GM03348 (cell line): ENCODE measurements at regions not wholly inside any gene's neighbourhood (a gene's known extent, or its start where the extent isn't known, plus 50 kb on each side); places are given as distances from the start of the nearest gene placed in this dataset.

Source experiments
- DNase-seq: peaks from one replicate; pipeline ENCODE4 v3.0.0; 2012; ENCODE audit warnings: low spot score

DNA sequence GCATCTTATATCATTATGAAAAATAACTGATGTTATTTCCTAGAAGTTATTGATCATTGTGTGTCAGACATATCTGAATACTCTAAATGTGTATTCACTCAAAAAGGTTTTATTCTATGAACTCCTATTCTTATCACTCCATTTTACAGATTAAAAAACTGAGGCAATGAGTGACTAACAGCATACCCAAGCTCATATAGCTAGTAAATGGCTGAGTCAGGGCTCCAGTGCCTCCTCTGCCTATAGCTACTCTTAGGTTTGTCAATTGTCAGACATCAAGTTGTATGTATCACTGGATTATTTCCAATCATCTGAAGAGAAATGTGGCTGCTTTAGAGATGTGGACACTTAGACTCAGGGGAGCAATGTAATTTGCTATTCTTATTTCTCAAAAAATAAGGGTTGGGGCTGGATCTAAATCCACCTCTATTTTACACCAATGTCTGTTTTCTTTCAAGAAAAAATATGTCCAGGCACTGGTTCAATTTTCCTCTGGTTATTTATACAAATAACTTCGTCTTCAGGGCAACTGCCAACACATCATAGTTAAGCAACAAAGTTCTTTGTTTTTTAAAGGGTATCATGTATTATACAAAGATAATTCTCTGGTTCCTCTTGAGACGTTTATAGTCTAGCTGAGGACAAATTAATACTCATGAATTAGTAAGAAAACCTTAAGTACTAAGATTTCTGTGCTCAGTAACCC lies 328.9 kb upstream of the MAF start:
- DNase-seq: no peak

DNA sequence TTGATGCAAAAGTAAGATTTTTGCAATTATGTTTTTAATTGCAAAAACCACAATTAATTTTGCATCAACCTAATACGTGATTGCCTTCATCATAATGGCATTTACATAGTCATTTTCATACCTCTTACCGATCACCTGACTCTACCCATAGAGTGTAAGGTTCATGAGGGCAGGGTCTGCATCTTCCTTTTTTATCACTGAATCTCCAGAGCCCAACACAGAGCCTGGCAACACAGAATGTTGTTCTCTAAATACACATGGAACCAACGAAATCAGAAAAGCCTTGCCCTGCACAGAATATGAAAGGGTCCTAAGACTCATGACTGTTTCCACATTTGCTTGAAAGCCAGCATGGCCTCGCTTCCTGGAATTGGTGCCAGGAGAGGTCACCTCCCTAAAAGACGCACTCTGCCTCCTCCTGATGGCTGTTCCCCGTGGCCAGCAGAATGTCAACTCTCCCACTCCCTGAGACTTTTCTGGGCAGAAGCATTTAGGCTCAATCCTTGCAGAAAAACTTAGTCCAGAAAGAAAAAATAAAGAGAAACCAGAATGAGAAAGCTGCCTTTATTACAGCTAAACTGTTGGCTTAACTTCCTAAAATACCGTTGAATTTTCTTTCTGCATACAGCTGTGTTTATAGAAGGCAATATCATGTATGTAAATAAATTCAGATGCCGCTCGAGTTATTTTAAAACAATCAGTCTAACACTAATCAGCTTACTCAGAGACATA lies 327.8 kb upstream of the MAF start:
- no peak for DNase-seq

DNA sequence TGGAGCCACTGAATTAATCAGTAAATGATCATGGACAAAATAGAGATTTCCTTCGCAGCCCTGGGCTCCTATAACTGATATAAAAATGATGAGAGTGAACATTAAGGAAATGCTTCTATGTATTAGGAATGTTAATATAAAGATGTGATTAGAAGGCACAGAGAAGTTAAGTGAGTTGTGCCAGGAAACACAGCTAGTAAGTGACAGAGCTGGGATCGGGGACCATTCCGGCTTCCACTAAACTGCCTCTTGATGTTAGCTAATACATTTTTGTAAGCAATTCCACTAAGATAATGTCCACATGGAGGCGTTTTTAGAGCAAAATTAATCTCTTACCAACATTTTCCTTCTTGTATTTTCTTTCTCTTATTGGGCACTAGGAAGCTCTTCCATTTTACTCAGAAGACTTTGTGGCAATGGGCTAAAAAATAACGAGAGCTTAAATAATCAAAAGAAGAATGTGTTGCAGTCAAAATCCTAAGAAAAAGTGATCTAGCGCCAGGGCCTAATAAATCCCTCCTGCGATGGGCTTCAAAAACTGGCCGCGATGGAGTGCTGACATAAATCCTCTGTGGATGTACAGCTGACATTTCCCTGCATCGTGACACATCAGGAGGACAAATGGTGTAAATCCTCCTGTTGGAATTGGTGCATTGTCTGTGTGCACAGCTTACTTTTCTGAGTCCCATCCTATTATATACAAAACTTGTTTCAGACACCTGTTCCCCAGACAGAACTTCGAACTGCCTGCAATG lies 326.1 kb upstream of the MAF start:
- DNase-seq: no peak

DNA sequence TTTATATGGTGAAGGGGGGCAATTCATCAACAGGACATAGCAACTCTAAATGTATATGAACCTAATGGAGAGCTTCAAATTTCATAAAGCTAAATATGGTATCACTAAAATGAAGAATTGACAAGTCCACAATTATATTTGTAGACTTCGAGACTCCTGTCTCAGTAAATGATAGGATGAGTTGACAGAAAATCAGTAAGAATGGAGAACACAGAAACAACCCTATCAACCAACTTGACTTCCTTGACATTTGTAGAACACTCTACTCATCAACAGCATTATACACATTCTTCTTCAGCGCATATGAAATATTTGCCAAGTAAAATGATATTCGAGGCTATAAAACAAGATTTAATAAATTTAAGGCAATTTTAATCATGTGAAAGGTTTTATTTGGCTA lies 322.9 kb upstream of the MAF start:
- no peak for DNase-seq

DNA sequence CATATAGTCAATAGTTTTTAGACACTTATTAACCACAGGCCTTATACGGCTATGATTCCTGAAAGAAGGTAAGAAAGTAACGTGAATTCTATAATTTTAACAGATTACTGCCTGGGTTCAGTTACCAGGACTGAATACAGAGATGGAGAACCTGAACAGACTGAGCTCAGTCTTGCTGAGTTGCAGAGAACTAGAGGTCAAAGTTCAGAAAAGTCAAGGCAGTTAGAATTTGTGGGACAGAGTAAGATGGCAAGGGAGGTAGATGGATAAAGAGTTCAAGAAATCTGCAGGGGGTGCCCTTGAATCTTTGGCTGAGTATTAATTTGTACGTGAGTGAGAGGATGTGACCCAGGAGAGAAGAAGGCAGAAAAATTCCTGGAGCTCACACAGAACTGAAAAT lies 320.1 kb upstream of the MAF start:
- no peak for DNase-seq

DNA sequence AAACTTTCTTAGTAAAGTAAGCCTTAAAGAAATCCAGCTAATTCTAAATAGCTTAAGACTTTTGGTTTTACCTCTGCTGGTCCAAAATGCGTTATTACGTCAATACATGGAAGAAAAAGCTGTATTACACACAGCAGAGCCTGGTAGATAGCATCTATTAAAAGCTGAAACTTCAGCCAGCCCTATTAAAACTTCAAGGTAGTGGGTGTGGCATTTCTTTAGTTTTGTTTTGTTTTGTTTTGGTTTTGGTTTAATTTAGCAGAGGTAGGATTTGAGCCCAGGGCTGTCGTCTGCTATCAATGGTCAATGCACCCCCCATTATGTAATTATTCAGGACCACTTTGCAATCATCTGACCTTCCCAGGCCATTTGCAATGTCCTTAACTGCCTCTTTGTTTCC lies 318.4 kb upstream of the MAF start:
- DNase-seq: no peak

DNA sequence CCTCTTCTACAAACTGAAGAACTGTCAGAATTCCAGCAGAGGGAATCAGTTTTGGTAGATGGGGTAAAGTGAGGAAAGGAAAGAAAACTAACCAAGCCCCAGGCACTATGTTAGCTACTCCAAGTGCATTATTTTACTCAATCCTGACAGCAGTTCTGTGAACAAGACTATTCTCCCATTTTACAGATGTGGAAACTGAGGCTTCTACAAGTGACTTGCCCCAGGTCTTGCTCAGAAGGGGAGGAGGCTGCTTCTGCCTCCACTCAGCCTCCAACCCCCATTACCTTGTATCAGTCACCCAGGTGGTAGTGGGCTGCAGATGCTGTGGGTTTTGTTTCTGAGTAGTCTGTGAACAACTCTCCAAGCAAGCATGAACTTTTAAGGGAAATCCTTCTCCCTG lies 315.2 kb upstream of the MAF start:
- no peak for DNase-seq

DNA sequence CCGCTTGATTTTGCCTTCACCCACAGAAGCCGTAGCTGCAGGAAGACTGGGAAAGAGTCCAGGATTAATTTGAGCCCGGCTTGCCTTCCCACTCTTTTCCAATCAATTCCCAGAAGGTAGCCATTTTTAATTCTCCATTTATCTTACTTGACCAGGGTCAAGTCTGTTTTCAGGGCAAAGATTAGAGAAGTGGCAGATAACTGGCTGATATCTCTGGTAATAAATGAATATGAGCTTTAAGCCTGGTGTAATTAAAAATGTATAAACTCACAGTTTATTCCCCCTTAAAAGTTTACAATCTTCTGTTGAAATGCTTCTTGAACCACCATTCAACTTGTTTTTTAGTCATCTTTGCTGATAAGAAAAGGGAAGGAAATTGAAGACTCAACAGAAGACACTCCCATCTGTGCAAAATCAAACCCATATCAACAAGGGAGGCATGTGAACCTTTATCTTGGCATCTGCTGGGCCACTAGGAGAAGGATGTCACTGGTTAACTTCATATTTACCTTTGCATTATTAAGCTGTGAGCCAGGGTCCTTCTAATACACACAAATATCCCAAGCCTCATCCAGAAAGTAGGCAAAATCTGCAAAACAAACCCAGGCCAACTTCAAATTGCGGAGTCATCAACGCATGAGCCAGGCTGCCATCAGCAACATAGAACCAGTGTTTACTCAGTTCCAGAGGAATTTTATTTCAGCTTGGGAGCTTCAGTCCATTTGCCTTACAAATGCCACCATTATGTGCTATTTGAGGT lies 314.6 kb upstream of the MAF start:
- no peak for DNase-seq

DNA sequence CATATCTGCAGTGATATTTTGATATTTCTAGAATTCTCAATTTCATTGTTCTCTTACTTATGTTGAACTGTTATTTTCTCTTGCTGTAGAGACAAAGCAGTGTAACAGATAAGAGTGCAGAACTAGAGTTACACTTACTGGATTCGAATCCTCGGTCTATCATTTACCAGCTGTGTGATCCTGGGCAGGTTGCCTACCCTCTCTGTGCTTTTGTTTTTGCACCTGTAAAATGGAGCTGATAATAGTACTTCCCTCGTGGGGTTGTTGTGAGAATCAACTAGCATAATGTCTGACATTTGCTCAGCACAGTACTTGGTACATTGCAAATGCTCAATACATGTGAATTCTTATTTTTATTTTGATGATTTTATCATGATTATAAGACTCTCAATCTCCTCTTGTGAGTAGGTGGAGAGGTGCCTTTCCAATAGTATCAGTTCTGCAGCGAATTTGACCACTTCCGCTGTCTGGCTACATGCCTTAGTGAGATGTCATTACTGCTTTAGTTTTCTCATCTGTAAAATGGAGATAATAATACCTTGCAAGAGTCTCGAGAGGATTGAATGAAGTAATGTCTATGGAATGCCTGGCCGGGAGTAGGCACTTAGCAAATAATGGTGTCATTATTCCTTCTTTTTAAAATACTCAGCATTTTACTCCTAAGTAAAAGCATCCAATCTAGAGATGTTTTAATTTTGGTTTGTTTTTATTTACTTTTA lies 312.2 kb upstream of the MAF start:
- DNase-seq: no peak

DNA sequence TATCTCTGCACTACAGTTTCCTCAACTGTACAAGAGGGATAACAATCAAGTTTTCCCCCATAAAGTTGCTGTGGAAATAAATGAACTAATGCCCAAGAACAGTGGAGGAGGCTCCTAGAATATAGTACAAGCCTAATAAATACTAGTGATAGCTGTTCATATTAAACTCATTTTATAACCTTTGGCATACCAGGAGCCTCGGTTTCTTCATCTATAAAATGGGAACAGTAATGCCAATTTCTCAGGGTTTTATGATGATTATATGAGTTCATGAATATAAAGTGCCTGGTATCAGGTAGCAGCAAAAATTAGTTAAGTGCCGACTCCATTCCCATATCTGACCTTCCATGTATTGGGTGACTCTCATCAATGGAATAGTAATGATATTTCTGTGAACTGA lies 311.1 kb upstream of the MAF start:
- DNase-seq: no peak

DNA sequence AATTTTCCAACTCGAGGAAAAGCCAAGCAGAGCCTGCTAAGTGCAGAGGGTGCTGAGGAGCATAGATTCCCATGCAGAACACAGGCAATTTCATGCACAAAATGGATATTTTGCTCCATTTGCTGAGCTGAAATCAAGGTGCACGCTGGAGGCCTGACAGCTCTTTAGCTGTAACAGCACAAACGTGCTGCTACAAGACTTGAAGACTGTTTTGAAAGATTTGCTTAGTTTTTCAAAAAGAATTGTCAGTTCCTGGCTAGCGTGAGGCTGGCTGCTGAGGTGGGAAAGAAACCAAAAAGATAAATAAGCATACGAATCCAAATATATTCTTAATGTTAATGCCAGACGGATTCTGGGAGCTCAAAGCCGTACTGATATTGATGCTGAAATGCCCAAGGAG lies 309.0 kb upstream of the MAF start:
- no peak for DNase-seq

DNA sequence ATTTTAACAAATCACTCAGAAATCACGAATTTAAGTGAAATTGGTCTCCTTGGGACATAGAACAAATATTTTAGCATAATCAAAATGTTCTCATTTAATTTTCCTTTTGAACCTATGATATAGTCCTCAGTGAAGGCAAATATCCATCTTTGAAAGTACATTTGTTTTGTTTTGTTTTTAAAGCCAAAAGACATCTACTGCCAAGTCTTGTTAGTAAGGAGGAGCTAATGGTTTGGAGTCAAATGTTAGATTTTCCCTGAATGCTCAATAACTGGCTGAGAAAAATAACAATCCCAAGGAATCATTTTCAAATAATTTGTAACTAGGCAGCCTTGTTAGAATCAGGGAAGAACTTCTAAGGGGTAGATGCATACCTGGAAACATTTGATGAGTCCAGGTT lies 302.9 kb upstream of the MAF start:
- DNase-seq: no peak

DNA sequence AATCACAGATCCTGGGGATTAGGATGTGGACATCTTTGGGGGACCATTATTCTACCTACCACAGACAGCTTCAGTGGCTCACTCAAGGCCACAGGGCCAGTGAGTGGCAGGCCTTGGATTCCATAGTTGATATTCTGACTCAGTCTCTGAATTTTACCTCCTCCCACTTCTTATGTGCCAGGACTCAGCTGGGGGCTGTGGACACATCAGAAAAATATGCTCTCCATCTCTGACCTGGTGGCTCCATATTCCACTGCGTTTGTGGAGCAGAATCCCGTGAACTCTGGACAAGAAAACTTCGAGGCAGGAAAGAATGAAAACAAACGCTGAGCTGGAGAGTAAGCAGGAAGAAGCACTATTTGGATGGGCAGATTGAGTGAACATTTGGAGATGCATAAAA lies 301.8 kb upstream of the MAF start:
- no peak for DNase-seq

DNA sequence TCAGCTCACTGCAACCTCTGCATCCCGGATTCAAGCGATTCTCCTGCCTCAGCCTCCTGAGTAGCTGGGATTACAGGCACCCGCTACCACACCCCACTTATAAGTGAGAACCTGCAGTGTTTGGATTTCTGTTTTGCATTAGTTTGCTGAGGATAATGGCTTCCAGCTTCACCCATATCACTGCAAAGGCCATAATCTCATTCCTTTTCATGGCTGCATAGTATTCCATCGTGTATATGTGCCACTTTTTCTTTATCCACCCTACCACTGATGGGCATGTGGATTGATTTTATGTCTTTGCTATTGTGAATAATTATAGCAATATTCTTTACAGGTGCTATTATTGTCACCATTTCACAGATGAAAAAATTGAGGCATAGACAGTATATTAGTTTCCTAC lies 301.0 kb upstream of the MAF start:
- DNase-seq: no peak

DNA sequence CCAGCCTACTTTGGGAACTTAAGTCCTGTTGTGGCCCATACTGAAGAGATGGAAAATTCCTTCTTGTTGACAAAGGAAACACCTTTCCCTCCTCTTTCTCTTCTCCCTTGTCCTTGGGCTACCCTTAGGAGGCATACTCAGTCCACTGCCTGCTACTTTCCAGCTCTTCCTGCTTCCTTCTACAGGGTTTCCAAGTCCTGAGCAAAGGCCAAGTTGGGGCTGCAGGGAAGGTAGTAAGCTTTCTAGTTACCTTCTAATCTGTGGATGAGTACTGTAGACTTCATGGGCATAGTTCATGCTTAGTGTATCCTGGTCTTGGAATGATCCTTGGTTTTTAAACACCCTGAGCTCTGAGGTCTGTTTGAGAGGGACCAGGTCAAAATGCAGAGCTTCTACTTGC lies 299.2 kb upstream of the MAF start:
- DNase-seq: no peak

DNA sequence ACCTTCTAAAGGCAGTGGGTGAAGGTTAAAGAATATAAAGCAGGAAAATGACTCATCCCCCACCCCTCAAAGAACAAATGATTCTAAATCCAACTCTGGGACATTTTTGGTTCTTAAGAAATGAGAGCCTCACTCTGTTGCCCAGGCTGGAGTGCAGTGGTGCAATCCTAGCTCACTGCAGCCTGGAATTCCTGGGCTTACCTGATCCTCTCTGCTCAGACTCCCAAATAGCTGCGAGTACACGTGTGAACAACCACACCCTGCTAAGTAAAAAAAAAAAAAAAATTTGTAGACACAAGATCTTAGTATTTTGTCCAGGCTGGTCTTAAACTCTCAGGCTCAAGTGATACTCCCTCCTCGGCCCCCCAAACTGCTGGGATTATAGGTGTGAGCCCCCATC lies 298.8 kb upstream of the MAF start:
- DNase-seq: no peak

DNA sequence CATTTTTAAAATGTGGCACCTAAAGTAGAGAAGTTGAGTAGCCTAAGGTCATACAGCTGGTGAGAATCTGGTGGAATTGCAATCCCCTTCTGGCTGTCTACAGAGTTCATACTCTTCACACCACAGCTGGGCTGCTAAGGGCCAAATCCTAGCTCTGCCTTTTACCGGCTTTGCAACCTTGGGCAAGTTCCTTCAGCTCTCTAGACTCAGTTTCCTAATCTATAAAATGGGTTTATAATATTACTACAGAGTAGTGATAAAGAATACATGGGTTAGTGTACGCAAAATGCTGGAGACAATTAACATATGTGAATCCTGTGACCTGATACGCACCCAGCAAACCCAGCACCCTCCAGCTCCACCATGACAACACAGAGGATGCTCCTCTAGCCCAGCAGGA lies 298.2 kb upstream of the MAF start:
- DNase-seq: no peak

DNA sequence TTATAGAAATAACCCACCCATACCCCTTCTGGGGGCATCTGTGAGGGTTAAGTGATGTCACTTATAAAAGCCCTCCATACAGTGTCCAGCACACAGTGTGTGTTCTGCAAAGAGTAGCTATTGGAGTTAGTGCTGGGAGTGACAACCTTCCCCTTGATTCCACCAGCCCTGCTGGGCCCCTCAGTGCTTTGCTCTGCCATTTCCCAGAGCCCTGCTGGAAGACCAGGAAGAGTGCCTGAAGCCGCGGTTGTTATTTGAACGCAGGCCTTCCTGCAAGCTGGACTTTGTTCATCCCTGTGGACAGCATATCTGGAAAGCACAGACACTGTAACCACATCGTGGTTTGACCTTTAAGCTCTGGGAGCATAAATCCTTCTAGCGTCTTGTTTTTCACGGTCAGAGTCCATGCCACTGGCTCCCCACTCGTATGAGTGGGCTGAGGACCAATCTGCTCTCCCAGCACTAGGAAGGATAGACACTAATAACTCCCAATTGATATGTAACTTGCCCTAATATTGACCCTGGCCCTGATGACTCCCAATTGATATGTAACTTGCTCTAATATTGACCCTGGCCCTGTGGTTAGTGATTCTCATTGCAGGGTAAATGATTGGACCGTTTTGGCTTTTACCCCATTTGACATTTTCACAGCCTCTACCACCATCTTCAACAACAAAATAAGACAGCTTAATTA lies 297.1 kb upstream of the MAF start:
- no peak for DNase-seq

DNA sequence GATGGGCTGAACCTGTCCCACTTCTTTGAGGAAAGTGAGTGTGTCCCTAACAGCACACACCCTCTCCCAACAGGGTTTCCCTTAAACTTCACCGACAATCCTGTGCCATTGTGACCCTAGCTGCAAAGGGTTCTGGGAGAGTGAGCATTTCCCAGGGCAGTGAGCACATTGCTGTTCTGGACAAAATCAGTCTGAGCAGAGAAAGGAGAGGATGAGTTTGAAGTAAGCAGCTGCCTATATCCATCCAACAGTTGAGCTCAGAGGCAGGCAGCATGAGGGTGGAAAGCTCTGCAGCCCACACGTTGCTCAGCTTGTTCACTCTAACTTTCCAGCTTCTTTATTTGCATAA lies 296.5 kb upstream of the MAF start:
- DNase-seq: no peak

DNA sequence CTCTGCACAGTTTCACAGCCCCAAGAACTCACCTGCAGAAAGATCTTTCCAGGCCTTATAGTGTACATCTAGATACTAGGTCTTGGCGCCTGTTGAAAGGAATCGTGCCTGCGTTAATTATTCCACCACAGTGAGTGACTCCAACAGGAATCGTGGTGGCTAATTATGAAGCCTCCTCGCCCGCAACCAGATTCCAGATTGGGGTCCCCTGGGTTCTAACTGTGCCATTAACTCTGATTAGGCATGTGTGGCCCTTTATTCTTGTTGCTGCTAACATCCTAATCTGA lies 295.3 kb upstream of the MAF start:
- no peak for DNase-seq

DNA sequence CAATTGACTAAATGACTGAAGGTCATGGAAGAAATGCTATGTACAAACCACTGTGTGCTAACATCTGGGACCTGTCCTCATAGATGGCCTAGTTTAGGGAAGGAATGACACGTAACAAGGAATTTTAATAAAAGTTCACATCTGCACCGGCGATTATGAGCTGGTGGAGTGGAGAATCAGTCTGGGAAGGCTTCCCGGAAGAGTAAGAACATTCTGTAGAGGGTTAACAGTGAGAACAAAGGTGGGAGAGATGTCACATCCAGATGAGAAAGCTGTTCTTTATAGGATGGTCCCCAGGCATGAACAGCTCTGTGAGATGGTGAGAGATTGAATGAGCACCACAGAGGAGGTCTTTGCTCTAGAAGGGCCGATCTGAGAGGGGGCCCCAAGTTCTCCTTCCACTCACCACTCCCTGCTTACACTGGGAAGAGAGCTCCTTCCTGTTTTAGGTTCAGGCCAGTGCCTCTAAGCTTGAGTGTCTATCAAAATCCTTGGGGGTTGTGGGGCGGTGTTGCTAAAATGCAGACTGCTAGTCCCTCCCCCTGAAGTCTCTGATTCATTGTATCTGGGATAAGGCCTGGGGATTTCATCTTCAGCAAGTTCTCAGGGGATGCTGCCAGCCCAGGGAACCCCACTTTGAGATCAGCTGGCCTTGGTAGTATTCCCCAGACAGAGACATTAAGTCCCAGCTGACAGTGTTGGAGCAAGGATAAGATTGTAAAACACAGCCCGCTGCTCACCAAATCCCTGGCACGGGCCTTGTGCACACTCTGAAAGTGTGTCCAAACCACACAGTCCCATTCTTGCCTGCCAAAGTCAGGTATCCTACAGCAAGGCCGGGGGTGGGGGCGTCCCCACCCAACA lies 294.7 kb upstream of the MAF start:
- no peak for DNase-seq
